Fibroblast of the conjunctiva (primary cell): ENCODE measurements at regions not wholly inside any gene's neighbourhood (a gene's known extent, or its start where the extent isn't known, plus 50 kb on each side); places are given as distances from the start of the nearest gene placed in this dataset.

Experiments used
- DNase-seq: peaks from one replicate; pipeline ENCODE4 v3.0.0-alpha.2; 2010; ENCODE audit warnings: low read depth

GRCh38 chrX:98371994-98372393 lies 1488.3 kb downstream of the RPA4 start:
- no peak for DNase-seq

- DNase-seq, result no peak
Measured at GRCh38 chrX:98379134-98379533, 1495.4 kb downstream of the RPA4 start.

- no peak for DNase-seq
Measured at GRCh38 chrX:98380106-98380505, 1496.4 kb downstream of the RPA4 start.

- no peak for DNase-seq
Measured at GRCh38 chrX:98380556-98380955, 1496.8 kb downstream of the RPA4 start.

- DNase-seq, result no peak
Measured at GRCh38 chrX:98398542-98398941, 1514.8 kb downstream of the RPA4 start.

GRCh38 chrX:98405376-98405775 lies 1521.7 kb downstream of the RPA4 start:
- DNase-seq, result no peak

GRCh38 chrX:98407584-98407983 lies 1523.9 kb downstream of the RPA4 start:
- no peak for DNase-seq

GRCh38 chrX:98409867-98410266 lies 1526.2 kb downstream of the RPA4 start:
- DNase-seq, result no peak

- DNase-seq, result no peak
Measured at GRCh38 chrX:98412058-98412457, 1528.3 kb downstream of the RPA4 start.

GRCh38 chrX:98422536-98422935 lies 1538.8 kb downstream of the RPA4 start:
- DNase-seq, result no peak

GRCh38 chrX:98432413-98432812 lies 1548.7 kb downstream of the RPA4 start:
- DNase-seq, result no peak

- DNase-seq, result no peak
Measured at GRCh38 chrX:98448524-98448923, 1564.8 kb downstream of the RPA4 start.

GRCh38 chrX:98452456-98452855 lies 1568.7 kb downstream of the RPA4 start:
- DNase-seq, result no peak

GRCh38 chrX:98459669-98460068 lies 1576.0 kb downstream of the RPA4 start:
- no peak for DNase-seq

GRCh38 chrX:98480606-98481005 lies 1596.9 kb downstream of the RPA4 start:
- DNase-seq, result no peak

- no peak for DNase-seq
Measured at GRCh38 chrX:98481636-98482035, 1597.9 kb downstream of the RPA4 start.

- no peak for DNase-seq
Measured at GRCh38 chrX:98490670-98491069, 1607.0 kb downstream of the RPA4 start.

- no peak for DNase-seq
Measured at GRCh38 chrX:98501426-98501825, 1617.7 kb downstream of the RPA4 start.

GRCh38 chrX:98506907-98507306 lies 1623.2 kb downstream of the RPA4 start:
- no peak for DNase-seq

GRCh38 chrX:98514032-98514431 lies 1630.3 kb downstream of the RPA4 start:
- DNase-seq, result no peak

GRCh38 chrX:98516120-98516519 lies 1632.4 kb downstream of the RPA4 start:
- DNase-seq, result no peak

GRCh38 chrX:98523026-98523425 lies 1639.3 kb downstream of the RPA4 start:
- DNase-seq, result no peak

- DNase-seq, result no peak
Measured at GRCh38 chrX:98523521-98523920, 1639.8 kb downstream of the RPA4 start.

- no peak for DNase-seq
Measured at GRCh38 chrX:98548519-98548918, 1664.8 kb downstream of the RPA4 start.

- no peak for DNase-seq
Measured at GRCh38 chrX:98568795-98569194, 1685.1 kb downstream of the RPA4 start.
